HL-60 (cell line): ENCODE measurements at regions not wholly inside any gene's neighbourhood (a gene's known extent, or its start where the extent isn't known, plus 50 kb on each side); places are given as distances from the start of the nearest gene placed in this dataset.

Experiments used
- DNase-seq, 2 experiments: peaks; one replicate each; pipeline ENCODE4 v3.0.0-alpha.2; 2010 to 2020; ENCODE audit warnings: low read depth in 1 of 2, low spot score in 1 of 2
- H3K27ac ChIP-seq: fragments of 250-450 bp; sonication (Bioruptor Pico); replicated peaks from 2 replicates; pipeline ENCODE4 v1.5.1; 2020; ENCODE audit warnings: mild to moderate bottlenecking, moderate library complexity
- H3K27me3 ChIP-seq: fragments of 250-450 bp; sonication (Bioruptor Pico); 2 replicates; pipeline ENCODE4 v1.5.1; 2021; ENCODE audit warnings: mild to moderate bottlenecking, moderate library complexity; ENCODE audit not compliant: insufficient read depth, poor library complexity, severe bottlenecking
- H3K4me3 ChIP-seq: replicated peaks from 2 replicates; pipeline ENCODE4 v1.5.1; 2011; ENCODE audit warnings: mild to moderate bottlenecking, control low read depth, low read length; ENCODE audit not compliant: insufficient read depth
- CTCF ChIP-seq: IDR thresholded peaks from one replicate; pipeline ENCODE4 v1.5.1; 2011; ENCODE audit warnings: low read length, control low read depth, inconsistent platforms; ENCODE audit not compliant: insufficient read depth
- GABPA ChIP-seq: IDR thresholded peaks from 2 replicates; pipeline ENCODE4 v1.6.1; 2012; ENCODE audit warnings: low read depth
- POLR2AphosphoS5 ChIP-seq: IDR thresholded peaks from 2 replicates; pipeline ENCODE4 v1.6.1; 2012; ENCODE audit warnings: low read depth
- REST ChIP-seq: IDR thresholded peaks from 2 replicates; pipeline ENCODE4 v1.6.1; 2012; ENCODE audit warnings: low read depth; ENCODE audit not compliant: insufficient replicate concordance
- SPI1 ChIP-seq: IDR thresholded peaks from 2 replicates; pipeline ENCODE4 v1.6.1; 2012; ENCODE audit warnings: low read depth, mild to moderate bottlenecking, borderline replicate concordance

GRCh38 chr2:120464448-120464931, 118.6 kb downstream of the INHBB start:
- TF ChIP-seq GABPA (no peak), REST (no peak), POLR2AphosphoS5 (no peak), SPI1 (no peak), CTCF (no peak)
- Histone ChIP-seq H3K4me3 (no peak overlapping the region), H3K27me3 (no peaks in the 10 kb centered on the region), H3K27ac (no peak overlapping the region)
- no peak for DNase-seq

- H3K4me3 ChIP-seq, result no peak overlapping the region
- H3K27ac ChIP-seq, result no peak overlapping the region
- no peaks in the 10 kb centered on the region for H3K27me3 ChIP-seq
- TF ChIP-seq REST (no peak), SPI1 (no peak), GABPA (no peak), POLR2AphosphoS5 (no peak), CTCF (no peak)
- no peak for DNase-seq
These were observed 119.2 kb downstream of the INHBB start for GRCh38 chr2:120465012-120465700.

GRCh38 chr2:120465701-120465988, 119.7 kb downstream of the INHBB start:
- no peak overlapping the region for H3K4me3 ChIP-seq
- no peaks in the 10 kb centered on the region for H3K27me3 ChIP-seq
- H3K27ac ChIP-seq, result no peak overlapping the region
- no peak for DNase-seq
- TF ChIP-seq GABPA, result no peak
- no peak for TF ChIP-seq POLR2AphosphoS5
- no peak for TF ChIP-seq SPI1
- TF ChIP-seq REST, result no peak
- TF ChIP-seq CTCF, result no peak
